Urinary bladder (tissue), 3 donors: ENCODE measurements at regions not wholly inside any gene's neighbourhood (a gene's known extent, or its start where the extent isn't known, plus 50 kb on each side); places are given as distances from the start of the nearest gene placed in this dataset.
"Not testable (repeated sequence)": the region's sequence is repeated elsewhere in the genome, so short reads cannot be mapped to it uniquely, and the experiment has no call there.

Experiments used
- DNase-seq: peaks from one replicate; pipeline ENCODE4 v3.0.0-alpha.2; 2015; ENCODE audit errors: extremely low spot score
- H3K27ac ChIP-seq: one replicate; pipeline ENCODE4 v1.5.1; 2013; ENCODE audit warnings: low read depth, mild to moderate bottlenecking, moderate library complexity
- H3K36me3 ChIP-seq: one replicate; pipeline ENCODE4 v1.6.1; 2013; ENCODE audit warnings: mild to moderate bottlenecking, moderate library complexity; ENCODE audit not compliant: insufficient read depth
- H3K4me1 ChIP-seq: one replicate; pipeline ENCODE4 v1.6.1; 2013; ENCODE audit warnings: mild to moderate bottlenecking, moderate library complexity; ENCODE audit not compliant: insufficient read depth
- H3K4me3 ChIP-seq: one replicate; pipeline ENCODE4 v1.5.1; 2013; ENCODE audit warnings: low read depth, low read length
- WGBS: extraction: QIAGEN DNeasy Blood & Tissue Kit; methylation state at CpG from one replicate; pipeline ENCODE4 v1.1.7; 2013; 5-methylcytosine and 5-hydroxymethylcytosine counted together
- donor health status: healthy with polysubstance abuse.
- donor health status: healthy.

DNA sequence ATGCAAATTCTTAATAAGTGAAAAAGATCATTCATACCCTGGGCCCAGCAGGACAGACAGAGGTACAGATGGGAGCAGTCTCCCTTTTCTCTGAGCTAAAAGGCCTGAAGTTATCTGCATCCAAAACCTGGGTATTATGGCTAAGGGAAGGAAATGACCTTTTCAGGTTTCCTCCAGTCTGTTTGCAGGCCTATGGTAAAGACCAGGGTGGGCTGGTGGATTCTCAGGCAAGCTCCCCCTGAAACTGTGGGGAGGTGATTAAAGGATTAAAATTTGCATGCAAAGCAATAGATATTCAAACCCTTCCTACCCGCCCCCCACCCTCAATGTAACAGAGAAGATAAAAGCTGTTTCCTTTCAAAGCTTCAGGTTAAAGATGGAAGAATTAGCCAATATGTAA is 471.8 kb upstream of the RUNX1 start:
- DNase-seq: no peak
- WGBS: 86% methylated on average over 1 of the region's 1 CpG

DNA sequence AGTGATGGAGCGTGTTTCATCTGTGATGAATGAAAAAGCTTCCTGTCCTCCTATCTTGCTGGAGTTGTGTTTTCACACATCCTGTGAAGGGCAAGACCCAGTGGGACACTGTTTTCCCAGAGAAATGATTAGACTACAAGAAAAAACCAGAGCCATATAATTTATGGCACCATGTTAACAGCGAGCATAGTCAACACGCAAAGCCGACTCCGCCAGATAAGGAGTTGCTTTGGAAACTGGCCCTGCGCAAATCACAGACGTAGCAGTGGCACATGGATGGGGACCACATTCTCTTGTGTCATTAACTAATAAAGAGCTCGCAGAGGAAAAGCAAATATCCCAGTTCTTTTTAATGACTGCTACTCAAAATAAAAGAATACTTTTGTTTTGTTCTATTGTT is 471.2 kb upstream of the RUNX1 start:
- no peaks in the 10 kb centered on the region for H3K4me1 ChIP-seq
- no peaks in the 10 kb centered on the region for H3K36me3 ChIP-seq
- WGBS: 49% methylated on average over 8 of the region's 8 CpGs
- H3K27ac ChIP-seq: no peak overlapping the region
- H3K4me3 ChIP-seq: no peak overlapping the region
- DNase-seq: no peak

More for the DNA sequence above, 471.8 kb upstream of the RUNX1 start:
- H3K4me3 ChIP-seq: no peak overlapping the region
- H3K27ac ChIP-seq: no peak overlapping the region
- no peaks in the 10 kb centered on the region for H3K4me1 ChIP-seq
- no peaks in the 10 kb centered on the region for H3K36me3 ChIP-seq

DNA sequence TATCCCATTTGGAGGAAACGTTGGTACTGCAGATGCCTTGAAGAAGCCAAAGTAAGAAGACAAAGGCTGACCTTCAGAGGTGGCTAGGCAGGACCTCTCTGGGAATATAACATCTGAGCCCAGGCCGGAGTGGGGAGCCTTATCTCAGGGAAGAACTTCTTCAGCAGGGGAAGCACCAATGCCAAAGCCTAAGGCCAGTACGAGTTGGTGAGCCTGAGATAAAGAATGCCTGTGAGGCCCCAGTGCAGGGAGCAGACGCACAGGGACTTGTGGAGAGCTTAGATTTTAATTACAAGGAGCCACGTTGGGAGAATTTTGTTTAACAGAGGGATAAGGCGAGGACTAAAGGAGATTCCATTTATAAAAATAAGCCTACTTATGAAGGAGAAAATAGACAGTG is 468.8 kb upstream of the RUNX1 start:
- Histone ChIP-seq H3K36me3 (no peaks in the 10 kb centered on the region), H3K4me3 (no peak overlapping the region), H3K27ac (no peak overlapping the region), H3K4me1 (no peaks in the 10 kb centered on the region)
- DNase-seq: no peak
- WGBS: 44% methylated on average over 6 of the region's 6 CpGs

DNA sequence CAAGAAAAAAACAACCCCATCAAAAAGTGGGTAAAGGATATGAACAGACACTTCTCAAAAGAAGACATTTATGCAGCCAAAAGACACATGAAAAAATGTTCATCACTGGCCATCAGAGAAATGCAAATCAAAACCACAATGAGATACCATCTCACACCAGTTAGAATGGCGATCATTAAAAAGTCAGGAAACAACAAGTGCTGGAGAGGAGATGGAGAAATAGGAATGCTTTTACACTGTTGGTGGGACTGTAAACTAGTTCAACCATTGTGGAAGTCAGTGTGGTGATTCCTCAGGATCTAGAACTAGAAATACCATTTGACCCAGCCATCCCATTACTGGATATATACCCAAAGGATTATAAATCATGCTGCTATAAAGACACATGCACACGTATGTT is 467.2 kb upstream of the RUNX1 start:
- DNase-seq, H3K4me3 ChIP-seq, H3K36me3 ChIP-seq, H3K4me1 ChIP-seq, H3K27ac ChIP-seq: not testable (repeated sequence)
- WGBS: 96% methylated on average over 2 of the region's 2 CpGs

DNA sequence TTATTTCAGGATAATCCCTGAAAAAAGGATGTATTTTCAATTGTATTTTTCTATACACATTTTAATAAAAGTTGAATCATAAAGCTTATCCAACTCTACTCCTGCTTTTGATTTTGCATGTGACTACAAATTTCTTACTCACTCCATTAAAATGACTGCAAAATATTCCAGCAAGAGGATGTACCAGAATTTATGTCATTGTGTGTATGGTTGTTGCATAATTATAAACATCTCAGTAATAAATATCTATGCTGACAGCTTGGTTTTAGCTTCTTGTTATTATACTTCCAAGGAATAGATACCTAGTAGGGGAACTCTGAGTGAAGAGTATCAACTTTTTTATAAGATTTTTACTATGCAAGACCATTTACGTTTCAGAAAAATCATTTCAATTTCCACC is 463.2 kb upstream of the RUNX1 start:
- Histone ChIP-seq H3K27ac (no peak overlapping the region), H3K4me3 (no peak overlapping the region), H3K36me3 (no peaks in the 10 kb centered on the region), H3K4me1 (peaks cover 1% of the 10 kb centered on the region)
- 86% methylated on average over 1 of the region's 1 CpG for WGBS
- DNase-seq: no peak

DNA sequence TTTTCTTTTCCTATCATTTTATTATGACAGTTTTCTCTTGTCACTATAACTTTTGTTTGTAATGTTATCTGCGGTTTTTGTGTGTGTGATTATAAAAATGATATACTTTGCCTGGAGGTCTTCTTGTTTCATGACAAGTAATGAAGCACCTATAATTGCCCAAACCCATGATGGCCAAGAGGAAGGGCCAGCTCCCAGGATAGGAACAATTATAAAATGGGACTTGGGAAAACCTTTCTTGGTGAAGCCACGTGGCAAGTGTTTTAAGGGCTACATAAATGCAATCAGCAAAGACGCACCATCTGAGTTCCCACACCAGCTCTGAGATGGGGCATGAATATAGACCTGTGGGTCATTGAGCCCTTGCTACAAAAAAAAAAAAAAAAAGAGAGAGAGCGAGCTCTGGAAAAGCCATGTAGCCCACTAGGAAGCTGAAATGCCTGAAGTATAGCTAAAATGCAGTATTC is 462.6 kb upstream of the RUNX1 start:
- DNase-seq: no peak
- no peaks in the 10 kb centered on the region for H3K36me3 ChIP-seq
- H3K4me1 ChIP-seq: peaks cover 1% of the 10 kb centered on the region
- no peak overlapping the region for H3K27ac ChIP-seq
- H3K4me3 ChIP-seq: no peak overlapping the region
- WGBS: 74% methylated on average over 4 of the region's 4 CpGs

DNA sequence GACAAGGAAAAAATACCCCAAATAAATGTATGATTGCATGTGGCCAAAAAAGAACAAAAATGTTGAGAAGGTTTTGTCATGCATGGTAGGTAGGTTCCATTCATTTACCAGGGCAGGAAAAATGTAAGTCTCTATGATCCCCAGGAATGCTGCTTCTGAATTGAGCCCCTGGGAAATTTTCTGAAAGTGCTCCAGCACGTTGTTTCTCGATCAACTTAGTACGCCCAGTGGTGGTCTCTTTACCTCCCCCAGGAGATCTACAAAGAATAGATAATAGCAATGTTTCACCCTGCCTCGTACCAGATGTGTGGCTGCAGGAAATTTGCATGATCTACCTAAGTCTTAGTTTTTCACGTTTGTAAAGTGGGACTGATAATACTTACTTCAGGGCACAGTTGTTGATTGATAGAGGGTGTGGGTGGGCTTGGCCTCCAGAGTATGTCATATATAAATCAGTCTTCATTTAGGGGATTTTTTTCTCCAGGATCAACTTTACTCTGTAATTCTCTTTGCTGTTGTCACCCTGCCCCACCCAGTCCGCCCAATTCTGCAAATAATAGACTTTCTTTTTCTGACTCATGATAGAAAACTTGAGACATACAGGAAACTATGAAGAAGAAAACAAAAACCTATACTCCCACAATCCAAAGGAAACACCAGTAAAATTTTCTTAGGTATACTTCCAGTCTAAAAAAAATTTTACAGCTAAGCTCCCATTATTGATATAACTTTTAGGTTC is 462.0 kb upstream of the RUNX1 start:
- no peak for DNase-seq
- WGBS: 63% methylated on average over 6 of the region's 6 CpGs
- no peak overlapping the region for H3K27ac ChIP-seq
- no peaks in the 10 kb centered on the region for H3K36me3 ChIP-seq
- peaks cover 1% of the 10 kb centered on the region for H3K4me1 ChIP-seq
- H3K4me3 ChIP-seq: no peak overlapping the region

DNA sequence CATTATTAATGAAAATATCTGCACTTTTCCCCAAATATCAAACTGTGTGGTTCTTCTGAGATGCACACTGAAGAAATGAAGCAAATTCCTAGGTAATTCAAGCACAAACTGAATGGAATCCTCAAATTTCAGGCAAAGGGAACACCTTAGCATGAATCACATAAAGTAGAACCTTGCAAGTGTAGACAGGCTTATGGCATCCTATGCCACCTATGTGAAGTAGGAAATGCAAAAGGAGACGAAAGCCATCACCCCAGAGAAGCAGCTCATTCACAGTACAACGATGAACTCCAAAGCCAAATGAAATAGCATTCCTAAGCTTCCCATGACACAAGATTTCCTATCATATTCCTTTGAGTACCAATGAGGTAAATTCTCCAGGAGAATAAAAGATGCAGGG is 461.2 kb upstream of the RUNX1 start:
- peaks cover 1% of the 10 kb centered on the region for H3K4me1 ChIP-seq

DNA sequence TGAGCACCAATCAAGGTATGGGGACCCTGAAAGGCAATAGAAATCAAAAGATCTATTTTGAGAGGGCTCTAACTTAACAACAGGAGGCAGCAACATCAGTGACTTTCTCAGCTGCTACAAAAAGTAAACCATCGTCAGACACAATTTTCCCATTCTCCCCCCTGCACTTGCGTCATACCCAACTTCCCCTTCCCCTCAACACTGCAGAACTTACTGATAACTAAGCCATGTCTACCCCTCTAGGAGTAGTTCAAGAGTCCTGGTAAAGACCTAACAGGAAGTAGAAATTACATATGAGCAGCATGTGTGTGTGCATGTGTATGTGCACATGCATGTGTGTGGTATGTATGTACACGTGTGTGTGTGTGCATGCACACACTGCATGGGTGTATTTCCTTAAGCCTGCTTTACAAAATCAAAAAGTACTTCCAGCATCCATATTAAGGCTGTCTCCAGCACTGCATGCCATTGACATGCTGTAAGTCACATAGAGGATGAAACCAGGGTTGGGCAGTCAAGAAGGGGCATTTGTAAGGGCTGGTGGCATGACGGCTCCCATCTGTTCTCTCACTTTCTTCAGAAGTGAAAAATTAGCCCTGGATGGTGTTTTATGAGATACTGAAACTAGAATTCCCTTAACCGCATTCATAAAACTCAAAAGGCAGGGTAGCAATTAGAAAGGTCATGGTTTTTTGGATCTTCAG is 460.1 kb upstream of the RUNX1 start:
- Histone ChIP-seq H3K4me3 (no peak overlapping the region), H3K4me1 (peaks cover 1% of the 10 kb centered on the region), H3K27ac (no peak overlapping the region), H3K36me3 (no peaks in the 10 kb centered on the region)
- no peak for DNase-seq
- WGBS: 73% methylated on average over 5 of the region's 5 CpGs

More for the DNA sequence above, 461.2 kb upstream of the RUNX1 start:
- Histone ChIP-seq H3K36me3 (no peaks in the 10 kb centered on the region), H3K27ac (no peak overlapping the region), H3K4me3 (no peak overlapping the region)
- WGBS: 88% methylated on average over 2 of the region's 2 CpGs
- no peak for DNase-seq

DNA sequence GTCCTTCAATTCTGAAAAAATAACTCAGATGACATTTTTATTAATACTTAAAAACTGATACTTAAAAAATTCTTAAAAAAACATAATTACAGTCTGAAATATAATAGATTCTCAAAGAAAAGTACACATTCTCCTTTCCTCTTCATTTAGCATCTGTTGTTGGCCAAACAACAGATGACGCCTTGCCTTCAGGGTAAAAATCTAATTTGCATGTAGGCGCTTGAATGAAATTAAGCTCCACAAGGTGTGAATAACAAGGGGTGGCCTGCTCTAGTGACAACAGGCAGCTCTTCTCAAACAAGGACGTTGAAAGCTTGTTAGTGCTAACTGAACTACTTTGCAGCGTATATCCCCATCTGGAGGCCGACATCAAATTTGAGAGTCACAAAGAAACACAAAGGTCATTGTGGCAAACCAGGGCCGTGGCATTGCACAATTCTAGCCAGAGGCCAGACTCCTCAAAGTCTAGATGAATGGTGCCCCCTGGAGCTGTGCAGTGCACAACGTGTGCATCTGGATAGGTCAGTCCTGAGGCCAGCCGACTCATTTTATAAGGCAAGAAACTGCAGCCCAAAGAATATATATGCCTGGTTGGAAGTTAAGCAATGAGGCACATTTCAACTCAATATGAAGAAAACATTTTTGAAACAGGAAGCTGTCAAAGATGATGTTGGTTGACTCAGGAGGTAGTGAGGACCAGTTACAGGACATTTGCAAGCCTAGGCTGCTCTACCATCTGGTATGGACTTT is 459.2 kb upstream of the RUNX1 start:
- DNase-seq: no peak
- Histone ChIP-seq H3K27ac (no peak overlapping the region), H3K4me3 (no peak overlapping the region), H3K36me3 (no peaks in the 10 kb centered on the region), H3K4me1 (peaks cover 1% of the 10 kb centered on the region)
- WGBS: 55% methylated on average over 8 of the region's 8 CpGs

DNA sequence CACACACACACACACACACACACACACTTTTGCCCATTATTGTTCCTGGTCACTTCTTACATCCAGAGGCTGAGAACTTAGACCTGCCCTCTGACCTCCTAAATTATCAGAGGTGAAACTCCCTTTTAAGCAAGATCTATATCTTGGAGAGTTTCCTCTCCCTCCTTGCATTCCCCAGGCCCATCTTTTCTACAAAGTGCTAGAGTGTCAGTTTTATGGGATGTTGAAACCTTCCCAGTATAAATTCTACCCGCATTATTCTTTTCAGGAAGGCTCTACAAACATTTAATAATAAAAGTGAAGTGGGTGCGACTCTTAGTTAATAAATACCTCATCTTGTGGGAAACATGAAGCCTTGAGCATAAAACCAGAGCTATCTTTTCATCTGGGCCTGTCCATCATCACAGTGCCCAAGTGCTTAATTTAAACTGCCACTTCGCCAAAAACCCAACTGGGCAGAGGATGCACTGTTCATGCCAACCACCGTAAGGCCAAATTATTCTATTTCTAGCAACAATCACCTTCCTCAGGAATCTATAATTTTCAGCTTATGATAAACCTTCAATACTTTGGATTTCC is 458.2 kb upstream of the RUNX1 start:
- Histone ChIP-seq H3K36me3 (no peaks in the 10 kb centered on the region), H3K27ac (no peak overlapping the region), H3K4me1 (peaks cover 1% of the 10 kb centered on the region), H3K4me3 (no peak overlapping the region)
- DNase-seq: no peak
- WGBS: 61% methylated on average over 4 of the region's 4 CpGs

DNA sequence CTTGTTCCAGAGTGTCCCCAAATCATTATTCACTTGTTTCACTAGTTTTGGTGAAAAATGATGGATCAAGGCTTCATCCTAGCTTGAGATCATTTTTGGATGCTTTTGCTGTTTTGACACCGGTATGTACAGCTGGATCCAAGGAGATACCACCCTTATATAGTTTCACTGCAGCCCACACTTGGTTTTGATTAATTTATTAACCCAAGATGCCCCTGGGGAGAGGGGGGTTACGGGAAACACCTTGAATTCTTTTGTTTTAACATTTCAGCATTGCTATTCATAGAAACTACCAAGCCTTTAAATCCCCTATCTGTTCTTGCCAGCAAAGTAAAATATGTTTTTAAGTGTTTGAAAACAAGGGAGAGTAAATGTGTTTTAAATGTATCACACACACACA is 457.7 kb upstream of the RUNX1 start:
- no peak for DNase-seq
- Histone ChIP-seq H3K27ac (no peak overlapping the region), H3K4me1 (peaks cover 1% of the 10 kb centered on the region), H3K36me3 (no peaks in the 10 kb centered on the region), H3K4me3 (no peak overlapping the region)
- 46% methylated on average over 2 of the region's 2 CpGs for WGBS

DNA sequence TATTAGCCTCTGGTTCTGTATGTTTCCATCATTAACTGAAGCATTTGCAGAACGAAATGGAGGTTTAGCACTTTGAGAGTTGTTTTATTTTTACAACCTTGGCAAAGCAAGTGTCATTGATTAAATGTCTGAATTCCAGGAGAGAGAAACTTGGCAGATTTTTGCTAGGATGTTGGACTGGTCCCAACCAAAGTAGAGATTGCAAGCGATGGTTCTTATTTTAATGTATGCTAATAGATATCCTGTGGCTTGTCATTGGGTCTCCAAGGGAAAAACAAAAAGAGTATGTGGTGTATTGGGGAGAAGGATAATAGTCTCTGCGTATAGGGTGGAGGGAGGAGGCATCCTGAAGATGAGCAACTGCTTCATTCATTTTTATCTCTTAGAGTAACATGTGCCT is 457.2 kb upstream of the RUNX1 start:
- no peak overlapping the region for H3K27ac ChIP-seq
- WGBS: 40% methylated on average over 3 of the region's 3 CpGs

More for the DNA sequence above, 457.2 kb upstream of the RUNX1 start:
- Histone ChIP-seq H3K4me1 (peaks cover 1% of the 10 kb centered on the region), H3K36me3 (no peaks in the 10 kb centered on the region), H3K4me3 (no peak overlapping the region)
- no peak for DNase-seq
